Activated T-cell treated with anti-CD3 and anti-CD28 coated beads, Interleukin-2, amount 50 U/mL, for 72 hours (primary cell): ENCODE measurements at regions not wholly inside any gene's neighbourhood (a gene's known extent, or its start where the extent isn't known, plus 50 kb on each side); places are given as distances from the start of the nearest gene placed in this dataset.
"Not testable (repeated sequence)": the region's sequence is repeated elsewhere in the genome, so short reads cannot be mapped to it uniquely, and the experiment has no call there.

Experiments
- ATAC-seq, 2 donors: fragments of 150-1000 bp; cut with Tn5 transposase; replicated peaks in 1 of 2; 2 replicates each; pipeline ENCODE4 v1.10.0; 2021; ENCODE audit warnings: moderate library complexity in 2 of 2, mild to moderate bottlenecking in 1 of 2
- DNase-seq, 2 donors: peaks; one replicate each; pipeline ENCODE4 v3.0.0; 2021 to 2022; ENCODE audit warnings: mixed read lengths in 1 of 2
- H3K27ac Mint-ChIP-seq: one replicate; pipeline ENCODE4 v1.8.0; 2022; ENCODE audit warnings: mild to moderate bottlenecking, moderate library complexity, mixed read lengths
- H3K27me3 Mint-ChIP-seq: one replicate; pipeline ENCODE4 v1.8.0; 2022; ENCODE audit warnings: low read depth, mixed read lengths
- H3K36me3 Mint-ChIP-seq, 2 donors: one replicate each; pipeline ENCODE4 v1.8.0; 2022; ENCODE audit warnings: mixed read lengths in 2 of 2, mild to moderate bottlenecking in 1 of 2; ENCODE audit not compliant: insufficient read depth in 2 of 2
- H3K4me1 Mint-ChIP-seq: one replicate; pipeline ENCODE4 v1.8.0; 2022; ENCODE audit warnings: low read depth, mixed read lengths
- H3K4me3 Mint-ChIP-seq, 2 donors: one replicate each; pipeline ENCODE4 v1.8.0; 2022; ENCODE audit warnings: mild to moderate bottlenecking in 2 of 2, mixed read lengths in 2 of 2, moderate library complexity in 2 of 2
- H3K9me3 Mint-ChIP-seq, 2 donors: one replicate each; pipeline ENCODE4 v1.8.0; 2022; ENCODE audit warnings: mixed read lengths in 2 of 2

GRCh38 chr4:1589098-1589497 lies 95.0 kb downstream of the FAM53A start:
- ATAC-seq (no peak), DNase-seq (no peak)
- no peaks in the 10 kb centered on the region for H3K27me3 Mint-ChIP-seq
- peaks cover 4 to 10% of the 10 kb centered on the region in 2 donors for H3K36me3 Mint-ChIP-seq
- H3K4me1 Mint-ChIP-seq, result no peaks in the 10 kb centered on the region
- peaks cover 9 to 12% of the 10 kb centered on the region in 2 donors for H3K9me3 Mint-ChIP-seq
- H3K4me3 Mint-ChIP-seq, result no peak overlapping the region
- no peak overlapping the region for H3K27ac Mint-ChIP-seq

DNA sequence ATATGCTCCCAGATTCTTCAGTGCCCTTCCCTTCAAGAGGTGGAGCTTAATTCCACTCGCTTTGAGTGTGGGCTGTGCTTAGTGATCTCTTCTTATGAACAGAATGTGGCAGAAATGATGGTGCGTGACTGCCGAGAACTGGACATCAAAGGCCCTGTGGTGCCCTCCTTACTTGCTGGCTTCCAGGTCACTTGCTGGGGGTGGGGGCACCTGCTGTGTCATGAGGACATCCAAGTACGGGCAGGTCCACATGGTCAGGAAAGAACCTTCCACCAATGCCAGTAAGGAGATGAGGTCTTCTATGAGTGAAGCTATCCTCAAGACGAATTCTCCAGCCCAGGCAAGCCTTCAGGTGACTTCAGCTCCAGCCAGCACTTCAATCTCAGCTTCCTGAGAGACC lies 95.8 kb downstream of the FAM53A start:
- Mint-ChIP-seq H3K4me1 (no peaks in the 10 kb centered on the region), H3K36me3 (peaks cover 4 to 10% of the 10 kb centered on the region in 2 donors), H3K27me3 (no peaks in the 10 kb centered on the region), H3K9me3 (peaks cover 9 to 12% of the 10 kb centered on the region in 2 donors), H3K4me3 (no peak overlapping the region), H3K27ac (no peak overlapping the region)
- DNase-seq (no peak), ATAC-seq (no peak)

GRCh38 chr4:1584498-1584897 lies 99.6 kb downstream of the FAM53A start:
- H3K27ac Mint-ChIP-seq, result no peak overlapping the region
- H3K4me1 Mint-ChIP-seq, result peaks cover 10% of the 10 kb centered on the region
- H3K9me3 Mint-ChIP-seq, result peaks cover 3 to 4% of the 10 kb centered on the region in 2 donors
- DNase-seq, result no peak
- no peaks in the 10 kb centered on the region for H3K36me3 Mint-ChIP-seq
- no peak overlapping the region for H3K4me3 Mint-ChIP-seq
- H3K27me3 Mint-ChIP-seq, result no peaks in the 10 kb centered on the region
- no peak for ATAC-seq

- Mint-ChIP-seq H3K4me1 (peaks cover 10% of the 10 kb centered on the region), H3K27ac (no peak overlapping the region), H3K4me3 (no peak overlapping the region), H3K9me3 (peaks cover 3 to 4% of the 10 kb centered on the region in 2 donors), H3K36me3 (no peaks in the 10 kb centered on the region), H3K27me3 (no peaks in the 10 kb centered on the region)
- ATAC-seq (no peak), DNase-seq (no peak)
These were observed 100.3 kb downstream of the FAM53A start for GRCh38 chr4:1583859-1584258.

DNA sequence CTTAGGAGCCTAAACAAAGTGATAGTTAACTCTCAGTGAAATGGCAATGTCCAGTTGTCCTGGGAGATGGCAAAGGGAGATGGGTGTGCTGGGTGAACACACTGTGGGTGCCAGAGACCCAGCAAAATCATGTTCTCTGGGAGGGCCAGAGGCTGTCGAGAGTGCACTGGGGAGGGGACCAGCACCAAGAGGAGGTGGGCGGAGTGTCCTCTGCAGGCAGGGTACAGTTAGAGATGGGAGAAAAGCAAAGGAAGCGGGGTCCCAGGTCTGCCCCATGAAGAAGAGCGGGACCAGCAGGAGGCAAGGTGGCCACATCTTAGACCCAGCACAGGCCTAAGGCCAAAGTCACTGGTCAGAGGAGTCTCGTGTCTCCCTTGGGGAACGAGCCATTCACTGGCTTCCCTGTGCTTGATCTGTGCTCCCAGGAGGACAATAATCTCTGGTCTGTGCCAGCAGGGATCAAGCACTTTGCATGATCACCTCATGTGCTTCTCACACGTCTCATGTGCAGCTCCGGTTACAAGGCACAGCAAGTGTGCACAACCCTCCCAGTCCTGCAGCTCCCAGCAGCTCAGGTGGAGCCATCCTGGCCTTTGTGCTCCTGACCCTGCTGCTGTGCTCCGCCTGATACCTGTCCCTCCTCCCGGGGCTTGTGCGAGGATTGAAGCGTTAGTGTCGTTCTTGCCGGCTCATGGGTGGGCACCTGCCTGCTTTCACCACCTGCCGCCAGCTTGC lies 100.9 kb downstream of the FAM53A start:
- Mint-ChIP-seq H3K4me3 (no peak overlapping the region), H3K9me3 (peaks cover under 1 to 2% of the 10 kb centered on the region in 2 donors), H3K27ac (peak overlapping the region; percentile 32), H3K4me1 (peaks cover 10% of the 10 kb centered on the region), H3K36me3 (no peaks in the 10 kb centered on the region), H3K27me3 (no peaks in the 10 kb centered on the region)
- DNase-seq (no peak), ATAC-seq (no peak)

DNA sequence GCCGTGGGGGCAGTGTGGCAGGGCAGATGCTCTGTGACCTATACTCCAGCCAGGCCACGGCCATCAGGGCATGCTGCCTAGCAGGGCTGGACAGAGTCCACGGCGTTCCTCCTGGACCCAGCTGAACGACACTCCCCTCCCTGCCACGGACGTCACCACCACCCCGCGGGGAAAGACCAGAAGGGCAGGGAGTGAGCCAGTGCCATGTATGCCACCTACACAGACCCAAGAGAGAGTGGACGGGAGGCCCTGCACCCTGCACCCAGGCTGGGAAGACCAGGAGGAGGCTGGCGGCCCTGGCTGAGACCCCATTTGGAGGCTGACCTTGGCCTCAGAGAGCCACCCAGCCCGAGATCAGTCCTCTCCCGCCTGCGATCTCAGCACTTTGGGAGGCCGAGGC lies 101.9 kb downstream of the FAM53A start:
- H3K4me3 Mint-ChIP-seq, result no peak overlapping the region
- no peak overlapping the region for H3K27ac Mint-ChIP-seq
- no peaks in the 10 kb centered on the region for H3K36me3 Mint-ChIP-seq
- DNase-seq (no peak), ATAC-seq (no peak)
- peaks cover 0 to 2% of the 10 kb centered on the region in 2 donors for H3K9me3 Mint-ChIP-seq
- peaks cover 10% of the 10 kb centered on the region for H3K4me1 Mint-ChIP-seq
- no peaks in the 10 kb centered on the region for H3K27me3 Mint-ChIP-seq

DNA sequence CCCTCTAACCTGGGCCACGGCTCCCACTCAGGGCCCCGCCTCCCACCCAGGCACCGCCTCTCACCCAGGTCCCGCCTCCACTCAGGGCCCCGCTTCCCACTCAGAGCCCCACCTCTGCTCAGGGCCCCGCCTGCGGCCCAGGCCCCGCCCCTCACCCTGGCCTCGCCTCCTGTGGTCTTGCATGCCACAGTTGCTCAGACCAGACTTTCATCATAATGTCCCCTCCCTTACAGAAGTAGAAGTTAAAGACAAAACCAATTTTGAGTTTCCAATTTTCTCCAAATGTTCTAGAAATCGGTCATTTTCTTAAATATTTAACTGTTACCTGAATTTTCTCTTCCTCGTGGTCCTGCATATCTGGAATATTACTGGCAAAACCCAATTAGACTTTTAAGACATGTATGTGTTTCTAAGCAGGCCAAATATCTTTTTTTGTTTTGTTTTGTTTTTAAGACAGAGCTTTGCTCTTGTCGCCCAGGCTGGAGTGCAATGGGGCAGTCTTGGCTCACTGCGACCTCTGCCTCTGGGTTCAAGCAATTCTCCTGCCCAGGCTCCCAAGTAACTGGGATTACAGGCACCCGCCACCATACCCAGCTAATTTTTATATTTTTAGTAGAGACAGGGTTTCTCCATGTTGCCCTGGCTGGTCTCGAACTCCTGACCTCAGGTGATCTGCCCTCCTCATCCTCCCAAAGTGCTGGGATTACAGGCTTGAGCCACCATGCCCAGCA lies 102.8 kb downstream of the FAM53A start:
- not testable (repeated sequence) for H3K4me1 Mint-ChIP-seq, H3K9me3 Mint-ChIP-seq, H3K36me3 Mint-ChIP-seq, H3K27me3 Mint-ChIP-seq
- H3K27ac Mint-ChIP-seq, result peak overlapping the region; percentile 69
- H3K4me3 Mint-ChIP-seq, result peak overlapping the region; percentile 54 to 68
- ATAC-seq, result peak; percentile 74 to 76
- DNase-seq, result peak; percentile 98 to 99

GRCh38 chr4:1580692-1581012 lies 103.5 kb downstream of the FAM53A start:
- ATAC-seq, H3K27me3 Mint-ChIP-seq, H3K9me3 Mint-ChIP-seq, H3K36me3 Mint-ChIP-seq, H3K4me1 Mint-ChIP-seq, H3K4me3 Mint-ChIP-seq, DNase-seq, H3K27ac Mint-ChIP-seq: not testable (repeated sequence)

GRCh38 chr4:1579901-1580691 lies 104.0 kb downstream of the FAM53A start:
- Mint-ChIP-seq H3K4me1 (peaks cover 10% of the 10 kb centered on the region), H3K9me3 (no peaks in the 10 kb centered on the region), H3K4me3 (peak overlapping the region; percentile 81 to 86), H3K36me3 (no peaks in the 10 kb centered on the region), H3K27ac (no peak overlapping the region), H3K27me3 (no peaks in the 10 kb centered on the region)
- DNase-seq (peak; percentile 95 to 99), ATAC-seq (peak; percentile 70 to 77)

DNA sequence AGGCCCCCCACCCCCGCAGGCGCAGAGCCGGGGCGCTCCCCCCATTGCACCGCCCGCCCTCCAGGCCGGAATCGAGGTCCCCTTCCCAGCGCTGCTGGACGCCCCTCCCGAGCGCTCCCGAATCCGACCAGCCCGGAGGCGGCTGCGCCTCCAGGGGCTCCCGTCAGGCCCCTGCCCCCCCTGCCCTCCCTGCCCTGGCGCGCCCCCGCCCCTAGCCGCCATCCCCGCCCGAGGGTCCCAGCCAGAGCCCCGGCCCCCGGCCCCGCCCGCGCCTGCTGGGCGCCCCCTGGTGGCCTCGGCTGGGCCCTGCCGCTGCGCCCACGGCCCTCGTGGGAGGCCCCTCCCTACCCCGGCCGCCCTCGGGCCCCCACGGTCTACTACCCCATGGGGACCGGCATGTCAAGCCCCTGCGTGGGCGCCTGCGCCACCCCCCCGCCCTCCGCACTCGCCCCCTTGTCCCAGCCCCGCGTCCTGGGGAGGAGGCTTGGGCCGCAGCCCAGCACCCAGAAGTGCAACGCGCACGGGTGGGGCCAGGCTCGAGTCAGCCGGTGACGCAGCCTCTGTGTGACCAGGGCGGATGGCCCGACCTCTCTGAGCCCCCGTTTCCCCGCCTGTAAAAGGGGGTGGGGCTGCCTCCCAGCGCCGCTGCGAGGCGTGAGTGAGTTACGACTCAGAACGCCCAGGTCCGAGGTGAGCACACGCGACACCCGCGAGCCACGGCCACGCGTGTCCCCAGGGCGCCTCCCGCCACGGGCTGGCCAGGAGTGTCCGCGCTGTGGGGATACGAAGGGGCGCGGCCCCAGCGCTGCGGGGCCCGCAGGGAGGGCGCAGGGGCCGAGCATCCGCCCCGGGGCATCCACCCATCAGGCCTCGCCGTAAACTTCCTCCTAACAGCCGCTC lies 104.9 kb downstream of the FAM53A start:
- peak; percentile 63 to 69 for ATAC-seq
- Mint-ChIP-seq H3K27me3 (no peaks in the 10 kb centered on the region), H3K27ac (no peak overlapping the region)

DNA sequence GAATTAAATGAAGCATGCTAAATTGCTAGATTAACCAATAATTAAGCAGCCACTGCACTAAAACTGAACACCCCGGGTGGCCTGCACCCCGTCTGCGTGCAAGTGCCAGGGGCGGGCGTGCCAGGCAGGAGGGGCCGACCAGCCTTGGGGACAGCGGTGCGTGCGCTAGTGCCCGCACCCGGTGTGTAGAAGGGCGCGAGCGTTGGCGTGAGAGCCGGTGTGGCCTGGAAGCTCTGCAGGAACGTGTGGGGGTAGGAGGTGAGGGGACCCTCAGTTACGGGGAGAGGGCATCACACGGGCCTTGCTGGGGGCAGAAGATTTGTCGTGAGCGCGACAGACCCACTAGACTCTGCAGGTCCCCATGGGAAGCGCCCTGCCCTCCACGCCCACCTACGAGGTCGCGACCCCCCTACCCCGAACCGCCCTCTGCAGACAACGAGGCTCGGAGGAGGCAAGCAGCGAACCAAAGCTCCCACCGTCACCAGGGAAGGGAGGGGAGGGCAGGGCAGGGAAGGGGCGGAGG lies 105.8 kb downstream of the FAM53A start:
- no peaks in the 10 kb centered on the region for H3K9me3 Mint-ChIP-seq
- peaks cover 10% of the 10 kb centered on the region for H3K4me1 Mint-ChIP-seq
- ATAC-seq (no peak), DNase-seq (no peak)
- peak overlapping the region; percentile 57 to 72 for H3K4me3 Mint-ChIP-seq
- no peaks in the 10 kb centered on the region for H3K36me3 Mint-ChIP-seq
- no peaks in the 10 kb centered on the region for H3K27me3 Mint-ChIP-seq
- no peak overlapping the region for H3K27ac Mint-ChIP-seq

More for the DNA sequence above, 104.9 kb downstream of the FAM53A start:
- no peaks in the 10 kb centered on the region for H3K36me3 Mint-ChIP-seq
- H3K4me3 Mint-ChIP-seq, result peak overlapping the region; percentile 81 to 86
- peaks cover 10% of the 10 kb centered on the region for H3K4me1 Mint-ChIP-seq
- no peaks in the 10 kb centered on the region for H3K9me3 Mint-ChIP-seq
- peak; percentile 83 to 86 for DNase-seq

DNA sequence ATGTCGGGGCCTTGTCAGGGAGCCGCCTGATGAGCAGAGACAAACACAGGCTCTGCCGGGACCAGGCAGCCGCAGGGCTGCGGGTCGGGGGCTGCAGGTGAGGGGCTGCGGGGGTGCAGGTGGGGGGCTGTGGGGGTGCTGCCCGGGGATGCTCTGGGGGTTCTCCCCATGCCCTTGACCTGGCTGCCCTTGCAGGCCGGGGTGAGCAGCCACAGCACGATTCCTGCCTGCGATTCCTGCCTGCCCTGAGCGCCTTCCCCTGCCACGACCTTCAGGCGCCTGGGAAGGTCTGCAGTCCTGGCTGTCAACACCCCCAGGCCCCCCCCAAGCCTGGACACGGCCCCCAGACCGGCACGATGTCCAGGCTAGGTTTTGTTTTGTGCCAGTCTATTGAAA lies 106.3 kb downstream of the FAM53A start:
- Mint-ChIP-seq H3K4me3 (no peak overlapping the region), H3K9me3 (no peaks in the 10 kb centered on the region), H3K36me3 (no peaks in the 10 kb centered on the region), H3K27me3 (no peaks in the 10 kb centered on the region), H3K4me1 (peaks cover 10% of the 10 kb centered on the region), H3K27ac (no peak overlapping the region)
- ATAC-seq (no peak), DNase-seq (no peak)
